Liver (tissue), 8 donors: ENCODE measurements at regions not wholly inside any gene's neighbourhood (a gene's known extent, or its start where the extent isn't known, plus 50 kb on each side); places are given as distances from the start of the nearest gene placed in this dataset.
"Not testable (repeated sequence)": the region's sequence is repeated elsewhere in the genome, so short reads cannot be mapped to it uniquely, and the experiment has no call there.

Experiments used
- DNase-seq: peaks from one replicate; pipeline ENCODE4 v3.0.0-alpha.2; 2017; ENCODE audit warnings: low spot score
- H3K27ac ChIP-seq, 2 donors: one replicate each; pipeline ENCODE4 v1.7.0; 2013; ENCODE audit warnings: inconsistent platforms in 2 of 2, low read length in 2 of 2, control low read depth in 1 of 2, low read depth in 1 of 2, mild to moderate bottlenecking in 1 of 2
- H3K27me3 ChIP-seq, 4 donors: one replicate each; pipeline versions ENCODE4 v1.6.1 to v1.7.0; 2013; ENCODE audit warnings: low read length in 3 of 4, inconsistent platforms in 1 of 4, mild to moderate bottlenecking in 1 of 4, moderate library complexity in 1 of 4; ENCODE audit not compliant: control insufficient read depth in 4 of 4, insufficient read depth in 4 of 4
- H3K36me3 ChIP-seq, 4 donors: one replicate each; pipeline versions ENCODE4 v1.6.1 to v1.7.0; 2013; ENCODE audit warnings: low read length in 3 of 4, mild to moderate bottlenecking in 3 of 4, low read depth in 1 of 4, moderate library complexity in 1 of 4; ENCODE audit not compliant: control insufficient read depth in 4 of 4, insufficient read depth in 3 of 4
- H3K4me1 ChIP-seq, 4 donors: one replicate each; pipeline versions ENCODE4 v1.6.1 to v1.7.0; 2013; ENCODE audit warnings: low read length in 3 of 4, mild to moderate bottlenecking in 3 of 4, moderate library complexity in 1 of 4; ENCODE audit not compliant: control insufficient read depth in 4 of 4, insufficient read depth in 4 of 4
- H3K4me3 ChIP-seq, 3 donors: one replicate each; pipeline versions ENCODE4 v1.6.1 to v1.7.0; 2013; ENCODE audit warnings: low read length in 3 of 3, control low read depth in 1 of 3, low read depth in 1 of 3, mild to moderate bottlenecking in 1 of 3
- H3K9ac ChIP-seq, 2 donors: one replicate each; pipeline ENCODE4 v1.7.0; 2013; ENCODE audit warnings: low read length in 2 of 2, mild to moderate bottlenecking in 2 of 2, moderate library complexity in 2 of 2, control low read depth in 1 of 2, low read depth in 1 of 2
- H3K9me3 ChIP-seq, 4 donors: one replicate each; pipeline versions ENCODE4 v1.6.1 to v1.7.0; 2013; ENCODE audit warnings: low read length in 3 of 4; ENCODE audit not compliant: control insufficient read depth in 4 of 4
- EGR1 ChIP-seq, 2 donors: IDR thresholded peaks; 2 replicates each; pipeline ENCODE4 v1.6.1; 2016 to 2018; ENCODE audit warnings: antibody characterized with exemption in 2 of 2, low read depth in 2 of 2
- FOXA2 ChIP-seq: IDR thresholded peaks from 2 replicates; pipeline ENCODE4 v1.6.1; 2016; ENCODE audit warnings: antibody characterized with exemption
- GABPA ChIP-seq, 2 donors: IDR thresholded peaks in 1 of 2; conservative IDR thresholded peaks in 1 of 2; 2 replicates each; pipeline ENCODE4 v1.6.1; 2016; ENCODE audit warnings: antibody characterized with exemption in 2 of 2, mild to moderate bottlenecking in 1 of 2, moderate library complexity in 1 of 2
- HNF4A ChIP-seq, 2 donors: conservative IDR thresholded peaks; 2 replicates each; pipeline ENCODE4 v1.6.1; 2016; ENCODE audit warnings: antibody characterized with exemption in 2 of 2, mild to moderate bottlenecking in 2 of 2
- HNF4G ChIP-seq: IDR thresholded peaks from 2 replicates; pipeline ENCODE4 v1.6.1; 2016; ENCODE audit warnings: antibody characterized with exemption
- JUND ChIP-seq, 2 donors: IDR thresholded peaks; 2 replicates each; pipeline ENCODE4 v1.6.1; 2016; ENCODE audit warnings: antibody characterized with exemption in 2 of 2
- NR2F2 ChIP-seq: IDR thresholded peaks from 2 replicates; pipeline ENCODE4 v1.6.1; 2016; ENCODE audit warnings: antibody characterized with exemption
- RAD21 ChIP-seq, 2 donors: IDR thresholded peaks; 2 replicates each; pipeline ENCODE4 v1.6.1; 2016; ENCODE audit warnings: antibody characterized with exemption in 2 of 2, mild to moderate bottlenecking in 2 of 2
- RXRA ChIP-seq, 2 donors: IDR thresholded peaks; 2 replicates each; pipeline ENCODE4 v1.6.1; 2017 to 2018; ENCODE audit warnings: antibody characterized with exemption in 2 of 2, mild to moderate bottlenecking in 1 of 2
- SP1 ChIP-seq: IDR thresholded peaks from 2 replicates; pipeline ENCODE4 v1.6.1; 2018; ENCODE audit warnings: antibody characterized with exemption, mild to moderate bottlenecking
- TAF1 ChIP-seq: conservative IDR thresholded peaks from 2 replicates; pipeline ENCODE4 v1.6.1; 2016; ENCODE audit warnings: antibody characterized with exemption, mild to moderate bottlenecking
- YY1 ChIP-seq: IDR thresholded peaks from 2 replicates; pipeline ENCODE4 v1.6.1; 2016; ENCODE audit warnings: antibody characterized with exemption, mild to moderate bottlenecking
- WGBS: extraction: QIAGEN DNeasy Blood & Tissue Kit; methylation state at CpG from one replicate; pipeline ENCODE4 v1.1.7; 2013; 5-methylcytosine and 5-hydroxymethylcytosine counted together
- TF ChIP-seq, protein P1 (sequence below): IDR thresholded peaks from 2 replicates; pipeline ENCODE4 v1.6.1; 2016; ENCODE audit warnings: antibody characterized with exemption
- TF ChIP-seq, protein P2 (sequence below): IDR thresholded peaks from 2 replicates; pipeline ENCODE4 v1.6.1; 2016; ENCODE audit warnings: antibody characterized with exemption, mild to moderate bottlenecking
- TF ChIP-seq, protein P3 (sequence below): IDR thresholded peaks from 2 replicates; pipeline ENCODE4 v1.6.1; 2016; ENCODE audit warnings: antibody characterized with exemption
- TF ChIP-seq, protein P4 (sequence below): fragments of 150-350 bp; IDR thresholded peaks from 2 replicates; pipeline ENCODE4 v1.5.1; 2017; ENCODE audit warnings: improper control_type of control experiment, low read depth, low read length; ENCODE audit not compliant: missing input control
- TF ChIP-seq, protein P5 (sequence below): IDR thresholded peaks from 2 replicates; pipeline ENCODE4 v1.6.1; 2016; ENCODE audit warnings: antibody characterized with exemption
- donor health status: healthy.
- donor health status: healthy.
- donor health status: healthy.
- donor health status: healthy.
- donor health status: healthy.

DNA sequence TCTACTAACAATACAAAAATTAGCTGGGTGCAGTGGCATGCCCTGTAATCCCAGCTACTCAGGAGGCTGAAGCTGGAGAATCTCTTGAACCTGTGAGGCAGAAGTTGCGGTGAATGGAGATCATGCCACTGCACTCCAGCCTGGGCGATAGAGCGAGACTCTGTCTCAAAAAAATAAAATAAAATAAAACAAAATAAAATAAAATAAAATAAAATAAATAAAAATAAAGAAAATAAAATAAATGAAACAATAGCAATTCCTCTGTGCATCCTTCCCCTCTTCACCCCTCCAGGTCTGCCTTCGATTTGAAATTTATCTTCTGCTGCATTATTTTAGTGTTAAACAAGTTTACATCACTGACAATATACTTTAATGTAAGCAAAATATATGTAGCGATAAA lies 63.0 kb upstream of the UXS1 start:
- Histone ChIP-seq H3K9me3 (no peaks in the 10 kb centered on the region), H3K9ac (no peak overlapping the region), H3K4me1 (peaks cover 0 to 3% (median under 1%) of the 10 kb centered on the region in 4 donors), H3K4me3 (no peak overlapping the region), H3K27me3 (no peaks in the 10 kb centered on the region), H3K36me3 (no peaks in the 10 kb centered on the region), H3K27ac (no peak overlapping the region)
- DNase-seq: no peak
- WGBS: 98% methylated on average over 5 of the region's 5 CpGs
- TF ChIP-seq GABPA (IDR thresholded peaks at IDR 0.05 in 1 of 2, conservative IDR thresholded peaks at IDR 0.05 in 1 of 2) (no peak), RXRA (IDR thresholded peaks at IDR 0.05) (no peak), FOXA2 (no peak), SP1 (no peak), TAF1 (no peak), YY1 (no peak), HNF4A (conservative IDR thresholded peaks at IDR 0.05) (no peak), JUND (IDR thresholded peaks at IDR 0.05) (no peak), NR2F2 (no peak), EGR1 (IDR thresholded peaks at IDR 0.05; ENCODE audit: low read depth in 2 of 2) (no peak), RAD21 (IDR thresholded peaks at IDR 0.05) (no peak), HNF4G (no peak)
- TF ChIP-seq, protein P1, sequence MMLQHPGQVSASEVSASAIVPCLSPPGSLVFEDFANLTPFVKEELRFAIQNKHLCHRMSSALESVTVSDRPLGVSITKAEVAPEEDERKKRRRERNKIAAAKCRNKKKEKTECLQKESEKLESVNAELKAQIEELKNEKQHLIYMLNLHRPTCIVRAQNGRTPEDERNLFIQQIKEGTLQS: no peak
- TF ChIP-seq, protein P2, sequence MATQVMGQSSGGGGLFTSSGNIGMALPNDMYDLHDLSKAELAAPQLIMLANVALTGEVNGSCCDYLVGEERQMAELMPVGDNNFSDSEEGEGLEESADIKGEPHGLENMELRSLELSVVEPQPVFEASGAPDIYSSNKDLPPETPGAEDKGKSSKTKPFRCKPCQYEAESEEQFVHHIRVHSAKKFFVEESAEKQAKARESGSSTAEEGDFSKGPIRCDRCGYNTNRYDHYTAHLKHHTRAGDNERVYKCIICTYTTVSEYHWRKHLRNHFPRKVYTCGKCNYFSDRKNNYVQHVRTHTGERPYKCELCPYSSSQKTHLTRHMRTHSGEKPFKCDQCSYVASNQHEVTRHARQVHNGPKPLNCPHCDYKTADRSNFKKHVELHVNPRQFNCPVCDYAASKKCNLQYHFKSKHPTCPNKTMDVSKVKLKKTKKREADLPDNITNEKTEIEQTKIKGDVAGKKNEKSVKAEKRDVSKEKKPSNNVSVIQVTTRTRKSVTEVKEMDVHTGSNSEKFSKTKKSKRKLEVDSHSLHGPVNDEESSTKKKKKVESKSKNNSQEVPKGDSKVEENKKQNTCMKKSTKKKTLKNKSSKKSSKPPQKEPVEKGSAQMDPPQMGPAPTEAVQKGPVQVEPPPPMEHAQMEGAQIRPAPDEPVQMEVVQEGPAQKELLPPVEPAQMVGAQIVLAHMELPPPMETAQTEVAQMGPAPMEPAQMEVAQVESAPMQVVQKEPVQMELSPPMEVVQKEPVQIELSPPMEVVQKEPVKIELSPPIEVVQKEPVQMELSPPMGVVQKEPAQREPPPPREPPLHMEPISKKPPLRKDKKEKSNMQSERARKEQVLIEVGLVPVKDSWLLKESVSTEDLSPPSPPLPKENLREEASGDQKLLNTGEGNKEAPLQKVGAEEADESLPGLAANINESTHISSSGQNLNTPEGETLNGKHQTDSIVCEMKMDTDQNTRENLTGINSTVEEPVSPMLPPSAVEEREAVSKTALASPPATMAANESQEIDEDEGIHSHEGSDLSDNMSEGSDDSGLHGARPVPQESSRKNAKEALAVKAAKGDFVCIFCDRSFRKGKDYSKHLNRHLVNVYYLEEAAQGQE: no peak
- TF ChIP-seq, protein P3, sequence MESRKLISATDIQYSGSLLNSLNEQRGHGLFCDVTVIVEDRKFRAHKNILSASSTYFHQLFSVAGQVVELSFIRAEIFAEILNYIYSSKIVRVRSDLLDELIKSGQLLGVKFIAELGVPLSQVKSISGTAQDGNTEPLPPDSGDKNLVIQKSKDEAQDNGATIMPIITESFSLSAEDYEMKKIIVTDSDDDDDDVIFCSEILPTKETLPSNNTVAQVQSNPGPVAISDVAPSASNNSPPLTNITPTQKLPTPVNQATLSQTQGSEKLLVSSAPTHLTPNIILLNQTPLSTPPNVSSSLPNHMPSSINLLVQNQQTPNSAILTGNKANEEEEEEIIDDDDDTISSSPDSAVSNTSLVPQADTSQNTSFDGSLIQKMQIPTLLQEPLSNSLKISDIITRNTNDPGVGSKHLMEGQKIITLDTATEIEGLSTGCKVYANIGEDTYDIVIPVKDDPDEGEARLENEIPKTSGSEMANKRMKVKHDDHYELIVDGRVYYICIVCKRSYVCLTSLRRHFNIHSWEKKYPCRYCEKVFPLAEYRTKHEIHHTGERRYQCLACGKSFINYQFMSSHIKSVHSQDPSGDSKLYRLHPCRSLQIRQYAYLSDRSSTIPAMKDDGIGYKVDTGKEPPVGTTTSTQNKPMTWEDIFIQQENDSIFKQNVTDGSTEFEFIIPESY: no peak
- TF ChIP-seq, protein P4, sequence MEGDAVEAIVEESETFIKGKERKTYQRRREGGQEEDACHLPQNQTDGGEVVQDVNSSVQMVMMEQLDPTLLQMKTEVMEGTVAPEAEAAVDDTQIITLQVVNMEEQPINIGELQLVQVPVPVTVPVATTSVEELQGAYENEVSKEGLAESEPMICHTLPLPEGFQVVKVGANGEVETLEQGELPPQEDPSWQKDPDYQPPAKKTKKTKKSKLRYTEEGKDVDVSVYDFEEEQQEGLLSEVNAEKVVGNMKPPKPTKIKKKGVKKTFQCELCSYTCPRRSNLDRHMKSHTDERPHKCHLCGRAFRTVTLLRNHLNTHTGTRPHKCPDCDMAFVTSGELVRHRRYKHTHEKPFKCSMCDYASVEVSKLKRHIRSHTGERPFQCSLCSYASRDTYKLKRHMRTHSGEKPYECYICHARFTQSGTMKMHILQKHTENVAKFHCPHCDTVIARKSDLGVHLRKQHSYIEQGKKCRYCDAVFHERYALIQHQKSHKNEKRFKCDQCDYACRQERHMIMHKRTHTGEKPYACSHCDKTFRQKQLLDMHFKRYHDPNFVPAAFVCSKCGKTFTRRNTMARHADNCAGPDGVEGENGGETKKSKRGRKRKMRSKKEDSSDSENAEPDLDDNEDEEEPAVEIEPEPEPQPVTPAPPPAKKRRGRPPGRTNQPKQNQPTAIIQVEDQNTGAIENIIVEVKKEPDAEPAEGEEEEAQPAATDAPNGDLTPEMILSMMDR: no peak
- TF ChIP-seq, protein P5, sequence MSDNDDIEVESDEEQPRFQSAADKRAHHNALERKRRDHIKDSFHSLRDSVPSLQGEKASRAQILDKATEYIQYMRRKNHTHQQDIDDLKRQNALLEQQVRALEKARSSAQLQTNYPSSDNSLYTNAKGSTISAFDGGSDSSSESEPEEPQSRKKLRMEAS: no peak

DNA sequence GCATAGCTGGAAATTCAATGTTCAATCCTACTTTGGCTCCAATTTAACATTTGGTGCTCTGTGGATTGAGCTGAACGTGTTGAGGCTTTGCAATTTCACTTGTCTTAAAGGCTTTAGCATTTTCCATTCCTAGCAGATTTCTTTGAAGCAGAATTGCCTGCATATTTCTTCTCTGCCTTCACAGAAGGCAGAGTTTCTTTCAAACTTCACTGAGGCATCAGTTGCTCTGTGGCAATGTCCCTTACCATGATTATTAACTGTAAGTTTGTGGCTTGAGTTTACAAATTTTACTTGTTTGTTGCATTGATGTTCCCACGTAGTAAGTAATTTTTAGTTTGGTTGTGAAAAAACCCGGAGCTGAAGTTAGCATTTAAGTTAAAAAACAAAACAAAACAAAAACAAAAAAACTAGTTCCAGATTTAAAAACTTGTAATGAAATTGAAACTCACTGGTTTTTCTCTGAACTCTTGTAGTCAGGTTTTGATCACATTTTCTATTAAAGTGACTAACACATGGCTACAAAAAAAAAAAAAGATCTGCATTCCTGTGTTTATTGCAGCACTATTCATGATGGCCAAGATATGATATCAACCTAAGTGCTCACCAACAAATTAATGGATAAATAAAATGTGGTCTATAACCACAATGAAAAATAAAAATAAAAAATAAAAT lies 55.2 kb upstream of the UXS1 start:
- not testable (repeated sequence) for H3K36me3 ChIP-seq, H3K9me3 ChIP-seq, H3K27ac ChIP-seq, H3K27me3 ChIP-seq, H3K4me1 ChIP-seq, H3K4me3 ChIP-seq, DNase-seq, H3K9ac ChIP-seq
- 74% methylated on average over 3 of the region's 3 CpGs for WGBS
